GM19023 (cell line): ENCODE measurements at regions not wholly inside any gene's neighbourhood (a gene's known extent, or its start where the extent isn't known, plus 50 kb on each side); places are given as distances from the start of the nearest gene placed in this dataset.

Experiments used
- ATAC-seq: cut with Tn5 transposase; IDR thresholded peaks from one replicate; pipeline ENCODE4 v1.9.1; 2021; ENCODE audit warnings: mild to moderate bottlenecking, moderate library complexity; ENCODE audit not compliant: unreplicated experiment

- ATAC-seq, result no peak
Measured at GRCh38 chr12:114935658-114936057, 251.7 kb upstream of the TBX3 start.

GRCh38 chr12:114933428-114934160 lies 249.6 kb upstream of the TBX3 start:
- no peak for ATAC-seq

- ATAC-seq, result no peak
Measured at GRCh38 chr12:114932806-114933205, 248.8 kb upstream of the TBX3 start.

- ATAC-seq, result no peak
Measured at GRCh38 chr12:114931025-114931424, 247.1 kb upstream of the TBX3 start.

- ATAC-seq, result no peak
Measured at GRCh38 chr12:114926341-114926740, 242.4 kb upstream of the TBX3 start.

- ATAC-seq, result no peak
Measured at GRCh38 chr12:114924946-114925475, 241.0 kb upstream of the TBX3 start.

- ATAC-seq, result no peak
Measured at GRCh38 chr12:114921781-114922180, 237.8 kb upstream of the TBX3 start.

GRCh38 chr12:114920771-114921554 lies 237.0 kb upstream of the TBX3 start:
- ATAC-seq, result no peak

- ATAC-seq, result no peak
Measured at GRCh38 chr12:114919479-114919878, 235.5 kb upstream of the TBX3 start.

- ATAC-seq, result no peak
Measured at GRCh38 chr12:114918535-114919233, 234.7 kb upstream of the TBX3 start.

- ATAC-seq, result no peak
Measured at GRCh38 chr12:114917953-114918352, 234.0 kb upstream of the TBX3 start.

- no peak for ATAC-seq
Measured at GRCh38 chr12:114917307-114917706, 233.3 kb upstream of the TBX3 start.

- ATAC-seq, result no peak
Measured at GRCh38 chr12:114916541-114916940, 232.6 kb upstream of the TBX3 start.

- no peak for ATAC-seq
Measured at GRCh38 chr12:114916124-114916523, 232.1 kb upstream of the TBX3 start.

GRCh38 chr12:114913871-114914801 lies 230.2 kb upstream of the TBX3 start:
- ATAC-seq, result no peak

GRCh38 chr12:114912811-114913210 lies 228.8 kb upstream of the TBX3 start:
- no peak for ATAC-seq

- ATAC-seq, result no peak
Measured at GRCh38 chr12:114911196-114911595, 227.2 kb upstream of the TBX3 start.

GRCh38 chr12:114904254-114905003 lies 220.5 kb upstream of the TBX3 start:
- ATAC-seq, result no peak

GRCh38 chr12:114903083-114903691 lies 219.2 kb upstream of the TBX3 start:
- no peak for ATAC-seq
